Transverse colon (tissue), 4 donors: ENCODE measurements at regions not wholly inside any gene's neighbourhood (a gene's known extent, or its start where the extent isn't known, plus 50 kb on each side); places are given as distances from the start of the nearest gene placed in this dataset.

Source experiments
- DNase-seq: peaks from one replicate; pipeline ENCODE4 v3.0.0-alpha.2; 2019
- H3K27ac ChIP-seq, 4 donors: fragments of 200-600 bp; sonication (generic); 2 replicates each; pipeline ENCODE4 v1.5.1; 2016 to 2018; ENCODE audit warnings: inconsistent platforms in 4 of 4
- H3K27me3 ChIP-seq: fragments of 200-600 bp; sonication (generic); 2 replicates; pipeline ENCODE4 v1.5.1; 2017; ENCODE audit warnings: inconsistent platforms
- H3K36me3 ChIP-seq, 4 donors: fragments of 200-600 bp; sonication (generic); 2 replicates each; pipeline ENCODE4 v1.5.1; 2017 to 2019; ENCODE audit warnings: inconsistent platforms in 4 of 4
- H3K4me1 ChIP-seq, 4 donors: fragments of 200-600 bp; sonication (generic); 2 replicates each; pipeline ENCODE4 v1.5.1; 2017 to 2020; ENCODE audit warnings: inconsistent platforms in 4 of 4
- H3K4me3 ChIP-seq, 4 donors: fragments of 200-600 bp; sonication (generic); 1 replicate in 1 of 4; 2 replicates in 3 of 4; pipeline versions ENCODE4 v1.5.1 to v1.6.1; 2017 to 2019; ENCODE audit warnings: inconsistent platforms in 4 of 4
- H3K9me3 ChIP-seq, 2 donors: fragments of 200-600 bp; sonication (generic); 2 replicates each; pipeline ENCODE4 v1.5.1; 2017 to 2019; ENCODE audit warnings: inconsistent platforms in 2 of 2
- EP300 ChIP-seq: sonication (generic); formaldehyde crosslinking; IDR thresholded peaks from one replicate; pipeline ENCODE4 v1.6.1; 2017; ENCODE audit warnings: antibody characterized with exemption, low read depth
- POLR2A ChIP-seq: fragments of 450-650 bp; IDR thresholded peaks from one replicate; pipeline ENCODE4 v1.6.1; 2016; ENCODE audit warnings: antibody characterized with exemption, mild to moderate bottlenecking, moderate library complexity
- POLR2AphosphoS5 ChIP-seq, 3 donors: sonication (generic); formaldehyde crosslinking; IDR thresholded peaks; one replicate each; pipeline ENCODE4 v1.6.1; 2016; ENCODE audit warnings: antibody characterized with exemption in 3 of 3
- WGBS, 2 donors: methylation state at CpG; one replicate each; pipeline ENCODE4 v1.1.5; 2018; ENCODE audit warnings: low coverage in 1 of 2; 5-methylcytosine and 5-hydroxymethylcytosine counted together
- in situ Hi-C, 4 donors: fragments of 200-750 bp; cut with MboI; loops; one replicate each; pipeline versions ENCODE4 v1.15.0 to v1.15.1; 2017; ENCODE audit warnings: low sequenced_read_pairs in 3 of 4, low pct_ligation_motif_present in 1 of 4, low pct_unique_long_range_greater_than_20kb in 1 of 4
- intact Hi-C: fragments of 100-400 bp; cut with DNase I; formaldehyde crosslinking; loops from one replicate; pipeline ENCODE4 v1.15.1; 2023; ENCODE audit warnings: low total_unique reads
- TF ChIP-seq, protein P1 (sequence below), 5 experiments: fragments of 200-600 bp in 3 of 5; fragments of 450-650 bp in 2 of 5; sonication (generic) in 3 of 5; IDR thresholded peaks; 1 replicate in 2 of 5; 2 replicates in 3 of 5; pipeline ENCODE4 v1.5.1; 2016 to 2017; ENCODE audit warnings: antibody characterized with exemption in 5 of 5, inconsistent platforms in 3 of 5, mild to moderate bottlenecking in 2 of 5, moderate library complexity in 1 of 5

DNA sequence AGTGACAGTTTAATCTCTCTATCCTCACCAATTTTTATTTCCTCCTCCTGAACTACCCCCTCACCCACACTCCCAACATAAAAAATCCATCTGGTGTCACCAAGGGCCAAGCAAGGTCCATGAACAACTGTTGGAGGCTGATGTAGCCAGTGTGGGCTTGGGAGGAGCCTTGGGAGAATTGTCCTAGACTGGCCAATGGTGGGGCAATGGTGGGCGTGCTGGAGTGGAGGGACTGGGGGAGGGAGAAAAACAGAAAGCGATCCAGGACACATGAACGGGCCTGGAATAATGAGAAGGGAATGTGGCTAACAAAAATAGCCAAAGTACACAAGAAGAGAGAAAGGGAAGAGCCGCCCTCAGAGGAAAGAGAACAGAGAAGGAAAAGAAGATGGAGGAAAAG is 272.6 kb downstream of the ENC1 start:
- Histone ChIP-seq H3K4me1 (no peaks in the 10 kb centered on the region), H3K27ac (no peak overlapping the region), H3K9me3 (no peaks in the 10 kb centered on the region), H3K4me3 (no peak overlapping the region), H3K27me3 (no peaks in the 10 kb centered on the region), H3K36me3 (no peaks in the 10 kb centered on the region)
- intact Hi-C loops: no loop called here
- 71% methylated on average over 4 of the region's 4 CpGs; no CpG with 5 or more reads in 1 of the 2 donors for WGBS, 2 donors
- TF ChIP-seq POLR2AphosphoS5 (IDR thresholded peaks at IDR 0.05): no peak
- no peak for TF ChIP-seq POLR2A
- TF ChIP-seq EP300: no peak
- TF ChIP-seq, protein P1, sequence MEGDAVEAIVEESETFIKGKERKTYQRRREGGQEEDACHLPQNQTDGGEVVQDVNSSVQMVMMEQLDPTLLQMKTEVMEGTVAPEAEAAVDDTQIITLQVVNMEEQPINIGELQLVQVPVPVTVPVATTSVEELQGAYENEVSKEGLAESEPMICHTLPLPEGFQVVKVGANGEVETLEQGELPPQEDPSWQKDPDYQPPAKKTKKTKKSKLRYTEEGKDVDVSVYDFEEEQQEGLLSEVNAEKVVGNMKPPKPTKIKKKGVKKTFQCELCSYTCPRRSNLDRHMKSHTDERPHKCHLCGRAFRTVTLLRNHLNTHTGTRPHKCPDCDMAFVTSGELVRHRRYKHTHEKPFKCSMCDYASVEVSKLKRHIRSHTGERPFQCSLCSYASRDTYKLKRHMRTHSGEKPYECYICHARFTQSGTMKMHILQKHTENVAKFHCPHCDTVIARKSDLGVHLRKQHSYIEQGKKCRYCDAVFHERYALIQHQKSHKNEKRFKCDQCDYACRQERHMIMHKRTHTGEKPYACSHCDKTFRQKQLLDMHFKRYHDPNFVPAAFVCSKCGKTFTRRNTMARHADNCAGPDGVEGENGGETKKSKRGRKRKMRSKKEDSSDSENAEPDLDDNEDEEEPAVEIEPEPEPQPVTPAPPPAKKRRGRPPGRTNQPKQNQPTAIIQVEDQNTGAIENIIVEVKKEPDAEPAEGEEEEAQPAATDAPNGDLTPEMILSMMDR (IDR thresholded peaks at IDR 0.05): no peak
- in situ Hi-C loops: no loop called here
- DNase-seq: no peak

DNA sequence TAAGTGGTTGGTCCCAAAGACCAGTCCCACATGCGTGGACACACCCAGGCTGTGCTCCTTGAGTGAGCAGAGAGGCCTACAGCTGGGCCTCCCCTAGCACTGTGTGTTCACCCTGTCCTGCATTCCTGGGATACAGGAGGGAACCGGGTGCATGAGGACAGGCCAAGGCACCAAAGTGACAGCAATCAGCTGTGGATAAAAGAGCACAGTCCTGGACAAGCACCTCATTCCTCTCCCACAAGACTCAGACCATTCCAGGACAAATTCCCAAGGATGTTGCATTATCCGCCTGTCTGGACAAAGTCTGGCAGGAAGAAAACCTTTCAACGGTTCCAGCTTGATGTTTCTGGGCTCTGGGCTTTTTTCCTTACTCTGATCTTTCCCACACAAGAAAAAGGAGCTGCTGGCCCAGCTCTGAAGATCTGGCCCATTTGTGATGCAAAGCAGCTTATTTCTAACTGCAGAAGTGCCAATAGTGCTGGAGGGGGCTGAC is 273.2 kb downstream of the ENC1 start:
- intact Hi-C loops: no loop called here
- in situ Hi-C loops: no loop called here
- WGBS, 2 donors: 49 to 55% methylated on average over 3 to 4 of the region's 4 CpGs
- DNase-seq: no peak
- H3K9me3 ChIP-seq: no peaks in the 10 kb centered on the region
- no peaks in the 10 kb centered on the region for H3K36me3 ChIP-seq
- no peak overlapping the region for H3K27ac ChIP-seq
- no peaks in the 10 kb centered on the region for H3K27me3 ChIP-seq
- TF ChIP-seq POLR2AphosphoS5 (IDR thresholded peaks at IDR 0.05) (no peak), EP300 (no peak), POLR2A (no peak)
- TF ChIP-seq, protein P1 (IDR thresholded peaks at IDR 0.05): no peak
- no peak overlapping the region for H3K4me3 ChIP-seq
- no peaks in the 10 kb centered on the region for H3K4me1 ChIP-seq

DNA sequence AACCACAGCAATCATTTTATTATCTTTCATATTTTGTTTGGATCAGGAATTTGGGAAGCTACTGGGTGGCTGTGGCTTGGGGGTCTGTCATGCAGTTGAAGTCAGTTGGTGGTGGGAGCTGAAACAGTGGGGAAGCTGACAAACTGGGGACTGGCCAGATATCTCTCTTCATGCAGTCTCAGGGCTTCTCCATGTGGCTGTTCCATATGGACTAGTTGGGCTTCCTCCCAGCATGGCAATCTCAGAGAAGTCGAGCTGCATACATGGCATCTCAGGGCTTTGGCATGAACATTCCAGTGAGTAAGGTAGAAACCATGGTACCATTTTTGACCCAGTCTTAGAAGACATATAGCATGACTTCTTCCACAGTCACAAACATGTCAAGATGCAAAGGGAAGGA is 274.8 kb downstream of the ENC1 start:
- Histone ChIP-seq H3K36me3 (no peaks in the 10 kb centered on the region), H3K27ac (no peak overlapping the region), H3K4me3 (no peak overlapping the region), H3K27me3 (no peaks in the 10 kb centered on the region), H3K9me3 (no peaks in the 10 kb centered on the region), H3K4me1 (peaks cover 0 to 5% (median under 1%) of the 10 kb centered on the region in 4 donors)
- WGBS, 2 donors: 63% methylated on average over 1 of the region's 1 CpG; no CpG with 5 or more reads in 1 of the 2 donors
- in situ Hi-C loops (no loop called here), intact Hi-C loops (no loop called here)
- DNase-seq: no peak
- TF ChIP-seq EP300 (no peak), POLR2A (no peak), POLR2AphosphoS5 (IDR thresholded peaks at IDR 0.05) (no peak)
- TF ChIP-seq, protein P1 (IDR thresholded peaks at IDR 0.05): no peak

DNA sequence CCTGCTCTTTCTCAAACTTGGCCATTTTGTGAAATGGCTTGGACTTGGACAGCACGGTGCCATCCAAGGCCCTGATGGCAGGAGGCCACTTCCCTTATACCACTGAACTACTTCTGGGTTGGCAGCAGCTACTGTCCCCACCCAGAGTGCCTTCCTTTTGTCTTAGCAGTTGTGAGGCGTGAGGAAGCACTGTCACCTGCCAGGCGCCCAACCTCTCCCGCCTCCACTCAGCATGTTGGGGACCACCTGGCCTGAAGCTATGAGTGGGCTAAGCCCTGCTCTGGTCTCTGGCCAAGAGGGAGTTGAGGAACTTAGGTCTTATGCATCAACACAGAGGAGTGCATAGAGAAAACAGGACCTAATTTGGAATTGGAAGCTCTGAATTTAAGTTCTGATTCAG is 276.0 kb downstream of the ENC1 start:
- Histone ChIP-seq H3K36me3 (no peaks in the 10 kb centered on the region), H3K9me3 (no peaks in the 10 kb centered on the region), H3K4me1 (peaks cover 0 to 5% (median 2%) of the 10 kb centered on the region in 4 donors), H3K4me3 (no peak overlapping the region), H3K27ac (no peak overlapping the region), H3K27me3 (no peaks in the 10 kb centered on the region)
- no peak for DNase-seq
- intact Hi-C loops: no loop called here
- TF ChIP-seq, protein P1 (IDR thresholded peaks at IDR 0.05): no peak
- TF ChIP-seq POLR2A (no peak), POLR2AphosphoS5 (IDR thresholded peaks at IDR 0.05) (no peak), EP300 (no peak)
- WGBS, 2 donors: 86 to 90% methylated on average over 2 to 4 of the region's 4 CpGs
- in situ Hi-C loops: no loop called here
